ENCODE measurements at regions not wholly inside any gene's neighbourhood (a gene's known extent, or its start where the extent isn't known, plus 50 kb on each side); places are given as distances from the start of the nearest gene placed in this dataset.

DNA sequence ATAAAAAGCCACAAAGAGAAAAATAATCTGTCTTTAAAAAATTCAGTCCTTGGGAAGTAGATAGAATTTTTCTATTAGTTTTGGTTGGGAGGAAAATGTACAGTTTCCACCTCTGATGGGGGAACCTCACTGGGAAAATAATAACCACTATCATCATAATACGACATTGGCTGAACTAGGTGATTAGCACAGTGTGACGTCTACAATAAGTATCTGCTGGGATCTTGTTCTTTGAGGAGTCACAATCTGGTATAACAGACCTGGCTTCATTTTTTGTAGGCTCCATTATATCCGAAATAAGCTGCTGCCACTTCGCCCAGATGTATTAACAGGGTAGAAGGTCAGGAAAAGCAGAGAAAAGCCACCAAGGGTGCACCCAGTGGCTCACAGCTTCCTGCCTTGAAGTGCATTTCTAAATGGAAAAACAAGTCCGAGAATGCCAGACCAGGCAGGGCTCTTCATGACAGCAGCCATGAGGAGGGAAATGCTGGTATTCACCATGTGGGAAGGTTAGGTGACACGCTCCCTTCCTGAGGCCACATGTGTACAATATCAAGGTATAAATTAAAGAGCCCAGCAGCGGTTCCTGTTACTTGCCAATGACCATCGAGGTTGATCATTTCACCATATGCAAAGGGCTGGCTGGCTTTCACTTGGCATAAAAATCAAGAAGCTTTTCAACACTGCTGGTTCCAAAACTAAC, 152.8 kb downstream of the PRELID2 start:
- DNase-seq (ENCODE audit: low spot score) = no peak
- TF ChIP-seq CTCF (IDR thresholded peaks at IDR 0.05; ENCODE audit: unreplicated experiment) = no peak
- Mint-ChIP-seq H3K9me3 (ENCODE audit: unreplicated experiment) (no peaks in the 10 kb centered on the region), H3K27me3 (ENCODE audit: unreplicated experiment) (no peaks in the 10 kb centered on the region), H3K27ac (ENCODE audit: unreplicated experiment) (no peak overlapping the region), H3K4me3 (ENCODE audit: unreplicated experiment) (no peak overlapping the region), H3K36me3 (ENCODE audit: low read depth, unreplicated experiment) (no peaks in the 10 kb centered on the region), H3K4me1 (ENCODE audit: unreplicated experiment) (peaks cover 9% of the 10 kb centered on the region)

DNA sequence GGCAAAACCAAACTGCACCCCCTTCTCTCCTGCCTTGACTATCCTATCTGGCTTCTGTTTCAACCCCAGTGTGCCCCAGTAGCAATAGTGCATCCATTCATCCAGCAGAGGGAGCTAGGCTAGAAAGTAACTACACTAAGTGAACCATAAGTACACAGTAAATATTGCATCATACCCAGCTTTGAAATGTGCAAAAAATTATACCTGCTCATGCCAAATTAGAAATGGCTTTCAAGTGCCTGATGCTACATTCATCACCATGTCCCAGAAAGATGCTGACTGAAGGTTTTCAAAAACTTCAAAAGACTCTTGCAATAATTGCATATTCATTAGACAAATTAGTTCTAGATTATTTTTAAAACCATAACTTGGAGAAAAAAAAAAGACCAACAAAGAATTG, 153.5 kb downstream of the PRELID2 start:
- DNase-seq (ENCODE audit: low spot score) = peak; percentile 61
- peak; percentile 72 for TF ChIP-seq CTCF (IDR thresholded peaks at IDR 0.05; ENCODE audit: unreplicated experiment)
- Mint-ChIP-seq H3K27me3 (ENCODE audit: unreplicated experiment) (no peaks in the 10 kb centered on the region), H3K27ac (ENCODE audit: unreplicated experiment) (no peak overlapping the region), H3K9me3 (ENCODE audit: unreplicated experiment) (no peaks in the 10 kb centered on the region), H3K36me3 (ENCODE audit: low read depth, unreplicated experiment) (no peaks in the 10 kb centered on the region), H3K4me3 (ENCODE audit: unreplicated experiment) (no peak overlapping the region), H3K4me1 (ENCODE audit: unreplicated experiment) (peaks cover 9% of the 10 kb centered on the region)

DNA sequence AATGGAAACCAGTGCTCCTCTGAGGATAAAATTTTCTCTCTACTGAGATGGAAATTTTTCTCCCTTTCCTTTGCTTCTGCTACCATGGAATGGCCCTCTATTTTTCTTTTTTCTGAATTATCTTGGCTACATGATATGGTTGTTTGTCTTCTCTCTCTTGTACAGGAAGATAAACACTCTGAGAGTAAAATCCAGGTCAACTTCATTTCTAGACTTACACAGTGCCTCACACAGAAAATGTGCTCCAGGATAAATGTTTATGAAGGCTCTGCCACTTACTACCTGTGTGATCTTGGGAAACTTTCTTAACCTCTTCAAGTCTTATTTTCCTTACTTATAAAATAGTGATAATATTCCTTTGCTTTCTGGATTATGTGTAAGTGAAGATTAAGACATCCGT, 153.9 kb downstream of the PRELID2 start:
- H3K27me3 Mint-ChIP-seq (ENCODE audit: unreplicated experiment) = no peaks in the 10 kb centered on the region
- no peak for DNase-seq (ENCODE audit: low spot score)
- no peak for TF ChIP-seq CTCF (IDR thresholded peaks at IDR 0.05; ENCODE audit: unreplicated experiment)
- H3K4me1 Mint-ChIP-seq (ENCODE audit: unreplicated experiment) = peaks cover 9% of the 10 kb centered on the region
- no peak overlapping the region for H3K27ac Mint-ChIP-seq (ENCODE audit: unreplicated experiment)
- no peak overlapping the region for H3K4me3 Mint-ChIP-seq (ENCODE audit: unreplicated experiment)
- no peaks in the 10 kb centered on the region for H3K9me3 Mint-ChIP-seq (ENCODE audit: unreplicated experiment)
- no peaks in the 10 kb centered on the region for H3K36me3 Mint-ChIP-seq (ENCODE audit: low read depth, unreplicated experiment)

GRCh38 chr5:145680767-145681166, 154.4 kb downstream of the PRELID2 start:
- peaks cover 9% of the 10 kb centered on the region for H3K4me1 Mint-ChIP-seq (ENCODE audit: unreplicated experiment)

More at GRCh38 chr5:145680767-145681166, 154.4 kb downstream of the PRELID2 start:
- no peak overlapping the region for H3K27ac Mint-ChIP-seq (ENCODE audit: unreplicated experiment)
- H3K4me3 Mint-ChIP-seq (ENCODE audit: unreplicated experiment) = no peak overlapping the region
- no peaks in the 10 kb centered on the region for H3K9me3 Mint-ChIP-seq (ENCODE audit: unreplicated experiment)
- no peak for DNase-seq (ENCODE audit: low spot score)
- no peaks in the 10 kb centered on the region for H3K27me3 Mint-ChIP-seq (ENCODE audit: unreplicated experiment)
- H3K36me3 Mint-ChIP-seq (ENCODE audit: low read depth, unreplicated experiment) = no peaks in the 10 kb centered on the region
- no peak for TF ChIP-seq CTCF (IDR thresholded peaks at IDR 0.05; ENCODE audit: unreplicated experiment)
